B cell (primary cell): ENCODE measurements at regions not wholly inside any gene's neighbourhood (a gene's known extent, or its start where the extent isn't known, plus 50 kb on each side); places are given as distances from the start of the nearest gene placed in this dataset.

Experiments used
- ATAC-seq: fragments of 200-7000 bp; cut with Tn5 transposase; one replicate; pipeline ENCODE4 v1.10.0; 2021; ENCODE audit warnings: low read depth, mild to moderate bottlenecking, moderate number of reproducible peaks, moderate library complexity
- CTCF ChIA-PET: fragments of 350-600 bp; sonication (Branson Sonifier 250); formaldehyde crosslinking; loops from one replicate; lab custom pipeline; 2021; ENCODE audit warnings: antibody characterized with exemption, inconsistent platforms; lab: Charles Lee
- POLR2A ChIA-PET: fragments of 350-600 bp; sonication (Branson Sonifier 250); formaldehyde crosslinking; loops from one replicate; lab custom pipeline; 2021; ENCODE audit warnings: antibody characterized with exemption; lab: Charles Lee
- DNase-seq: peaks from one replicate; pipeline ENCODE4 v3.0.0; 2013
- H2AFZ ChIP-seq: 2 replicates; pipeline ENCODE4 v1.6.1; 2012; ENCODE audit warnings: mild to moderate bottlenecking, low read depth, low read length; ENCODE audit not compliant: insufficient read depth, poor library complexity, severe bottlenecking
- H3K27ac ChIP-seq, 2 donors: 1 replicate in 1 of 2; 2 replicates in 1 of 2; pipeline ENCODE4 v1.5.1; 2012 to 2013; ENCODE audit warnings: low read length in 2 of 2, mild to moderate bottlenecking in 2 of 2, moderate library complexity in 1 of 2
- H3K27me3 ChIP-seq, 4 experiments: fragments of 200-600 bp in 1 of 4; sonication (generic) in 1 of 4; replicated peaks in 1 of 4; 1 replicate in 2 of 4; 2 replicates in 2 of 4; pipeline versions ENCODE4 v1.6.1 to v1.7.0; 2013 to 2016; ENCODE audit warnings: low read length in 3 of 4, mild to moderate bottlenecking in 2 of 4, mixed read lengths in 1 of 4, moderate library complexity in 1 of 4; ENCODE audit not compliant: insufficient read depth in 4 of 4, control insufficient read depth in 3 of 4; ENCODE audit errors: control extremely low read depth in 1 of 4
- H3K36me3 ChIP-seq, 2 experiments: replicated peaks in 1 of 2; 1 replicate in 1 of 2; 2 replicates in 1 of 2; pipeline versions ENCODE4 v1.6.1 to v1.7.1; 2013; ENCODE audit warnings: low read length in 1 of 2; ENCODE audit not compliant: insufficient read depth in 2 of 2, control insufficient read depth in 1 of 2; ENCODE audit errors: control extremely low read depth in 1 of 2, extremely low read depth in 1 of 2
- H3K4me1 ChIP-seq, 2 donors: fragments of 200-600 bp in 1 of 2; sonication (generic) in 1 of 2; 1 replicate in 1 of 2; 2 replicates in 1 of 2; pipeline versions ENCODE4 v1.5.1 to v1.6.1; 2013 to 2017; ENCODE audit warnings: low read length in 2 of 2; ENCODE audit not compliant: control insufficient read depth in 2 of 2, insufficient read depth in 2 of 2
- H3K4me2 ChIP-seq: replicated peaks from 2 replicates; pipeline ENCODE3; 2012; ENCODE audit warnings: mild to moderate bottlenecking, low read depth, low read length; ENCODE audit not compliant: poor library complexity, severe bottlenecking
- H3K4me3 ChIP-seq, 5 experiments: fragments of 200-600 bp in 1 of 5; sonication (generic) in 1 of 5; 1 replicate in 3 of 5; 2 replicates in 2 of 5; pipeline versions ENCODE4 v1.5.1 to v1.7.0; 2011 to 2016; ENCODE audit warnings: low read length in 4 of 5, mild to moderate bottlenecking in 4 of 5, low read depth in 2 of 5, control low read depth in 1 of 5, moderate library complexity in 1 of 5; ENCODE audit not compliant: insufficient read depth in 1 of 5; ENCODE audit errors: control extremely low read depth in 1 of 5, extremely low read depth in 1 of 5
- H3K79me2 ChIP-seq: fragments of 200-600 bp; sonication (generic); one replicate; pipeline ENCODE4 v1.6.0; 2016; ENCODE audit warnings: low read length; ENCODE audit not compliant: control insufficient read depth, insufficient read depth
- H3K9ac ChIP-seq: fragments of 200-600 bp; sonication (generic); 2 replicates; pipeline ENCODE4 v1.6.1; 2017; ENCODE audit warnings: mild to moderate bottlenecking, low read length, moderate library complexity
- H3K9me3 ChIP-seq, 3 donors: one replicate each; pipeline versions ENCODE4 v1.6.1 to v1.7.1; 2013; ENCODE audit warnings: low read length in 2 of 3; ENCODE audit not compliant: control insufficient read depth in 2 of 3, insufficient read depth in 1 of 3; ENCODE audit errors: control extremely low read depth in 1 of 3
- H4K20me1 ChIP-seq: 2 replicates; pipeline ENCODE4 v1.6.0; 2012; ENCODE audit warnings: mild to moderate bottlenecking, low read length; ENCODE audit not compliant: insufficient read depth, control insufficient read depth, poor library complexity, severe bottlenecking
- H3K27ac Mint-ChIP-seq: one replicate; pipeline ENCODE4 v1.8.0; 2021; ENCODE audit warnings: mixed read lengths
- H3K27me3 Mint-ChIP-seq: one replicate; pipeline ENCODE4 v1.8.0; 2021; ENCODE audit warnings: mixed read lengths
- H3K4me1 Mint-ChIP-seq: one replicate; pipeline ENCODE4 v1.8.0; 2021; ENCODE audit warnings: mixed read lengths
- H3K4me3 Mint-ChIP-seq: one replicate; pipeline ENCODE4 v1.8.0; 2021; ENCODE audit warnings: mixed read lengths
- H3K9me3 Mint-ChIP-seq: one replicate; pipeline ENCODE4 v1.8.0; 2022; ENCODE audit warnings: mixed read lengths; ENCODE audit not compliant: insufficient read depth
- CTCF ChIP-seq: fragments of 200-600 bp; IDR thresholded peaks from one replicate; pipeline ENCODE4 v1.8.0; 2022; ENCODE audit warnings: antibody characterized with exemption, mild to moderate bottlenecking
- EZH2 ChIP-seq: IDR thresholded peaks from 2 replicates; pipeline ENCODE4 v1.6.1; 2012; ENCODE audit warnings: borderline replicate concordance, low read depth, mild to moderate bottlenecking, moderate library complexity, low read length; ENCODE audit not compliant: insufficient read depth, poor library complexity, severe bottlenecking
- WGBS: methylation state at CpG from one replicate; pipeline ENCODE4 v1.1.5; 2013; ENCODE audit warnings: missing lambda C conversion rate; ENCODE audit not compliant: insufficient coverage; 5-methylcytosine and 5-hydroxymethylcytosine counted together
- intact Hi-C: fragments of 100-400 bp; cut with micrococcal nuclease; formaldehyde crosslinking; loops from one replicate; pipeline ENCODE4 v1.10.0; 2022

- no peaks in the 10 kb centered on the region for H3K36me3 ChIP-seq
- no peak overlapping the region for H3K4me3 Mint-ChIP-seq
- H3K27ac ChIP-seq: no peak overlapping the region
- intact Hi-C loops: no loop called here
- ATAC-seq: no peak
- no peak overlapping the region for H3K27ac Mint-ChIP-seq
- H3K4me2 ChIP-seq: no peak overlapping the region
- no peak overlapping the region for H3K4me3 ChIP-seq
- no peaks in the 10 kb centered on the region for H3K79me2 ChIP-seq
- H2AFZ ChIP-seq: no peak overlapping the region
- no peak overlapping the region for H3K9ac ChIP-seq
- TF ChIP-seq CTCF (no peak), EZH2 (no peak)
- POLR2A ChIA-PET: no interaction called here
- H4K20me1 ChIP-seq: no peaks in the 10 kb centered on the region
- DNase-seq: no peak
- CTCF ChIA-PET: no interaction called here
- H3K9me3 ChIP-seq: peaks cover 0 to 15% (median 0%) of the 10 kb centered on the region in 3 donors
- WGBS: 100% methylated on average over 1 of the region's 2 CpGs
- H3K27me3 Mint-ChIP-seq: no peaks in the 10 kb centered on the region
- no peaks in the 10 kb centered on the region for H3K4me1 ChIP-seq
- no peaks in the 10 kb centered on the region for H3K27me3 ChIP-seq
- H3K9me3 Mint-ChIP-seq: no peaks in the 10 kb centered on the region
- no peaks in the 10 kb centered on the region for H3K4me1 Mint-ChIP-seq
Observed at GRCh38 chr2:82893190-82893589, 1565.9 kb downstream of the SUCLG1 start.

- intact Hi-C loops: no loop called here
- H3K4me3 Mint-ChIP-seq: no peak overlapping the region
- CTCF ChIA-PET: interaction anchor here (1.0 kb wide), 1 partner anchor 10 kb away, joined by 3 read pairs; no protein-coding TSS in a partner anchor
Observed at GRCh38 chr2:82879803-82880202, 1579.3 kb downstream of the SUCLG1 start.

More at GRCh38 chr2:82879803-82880202, 1579.3 kb downstream of the SUCLG1 start:
- H3K27ac ChIP-seq: no peak overlapping the region
- no peaks in the 10 kb centered on the region for H3K79me2 ChIP-seq
- POLR2A ChIA-PET: no interaction called here
- DNase-seq (no peak), ATAC-seq (no peak)
- H3K4me2 ChIP-seq: no peak overlapping the region
- no peaks in the 10 kb centered on the region for H3K36me3 ChIP-seq
- H3K27me3 Mint-ChIP-seq: no peaks in the 10 kb centered on the region
- no CpG with 5 or more reads among the region's 2 CpGs for WGBS
- H3K4me3 ChIP-seq: no peak overlapping the region
- H3K27ac Mint-ChIP-seq: no peak overlapping the region
- peaks cover 0 to 9% (median 0%) of the 10 kb centered on the region in 3 donors for H3K9me3 ChIP-seq
- H3K9me3 Mint-ChIP-seq: peaks cover 7% of the 10 kb centered on the region
- no peak for TF ChIP-seq CTCF
- H3K4me1 Mint-ChIP-seq: no peaks in the 10 kb centered on the region
- H3K4me1 ChIP-seq: no peaks in the 10 kb centered on the region
- no peak overlapping the region for H3K9ac ChIP-seq
- H3K27me3 ChIP-seq: no peaks in the 10 kb centered on the region
- no peaks in the 10 kb centered on the region for H4K20me1 ChIP-seq
- no peak overlapping the region for H2AFZ ChIP-seq
